ENCODE measurements at regions not wholly inside any gene's neighbourhood (a gene's known extent, or its start where the extent isn't known, plus 50 kb on each side); places are given as distances from the start of the nearest gene placed in this dataset.

- TF ChIP-seq ZNF274 (IDR thresholded peaks at IDR 0.05; ENCODE audit: borderline replicate concordance, extremely low read depth, low read length) (no peak), RBBP5 (IDR thresholded peaks at IDR 0.05; ENCODE audit: borderline replicate concordance, low read depth, low read length) (no peak)
These were observed 204.2 kb downstream of the SH3BP4 start (continued) for GRCh38 chr2:235156055-235156454.
